B cell (primary cell): ENCODE measurements at regions not wholly inside any gene's neighbourhood (a gene's known extent, or its start where the extent isn't known, plus 50 kb on each side); places are given as distances from the start of the nearest gene placed in this dataset.

Experiments used
- ATAC-seq: fragments of 200-7000 bp; cut with Tn5 transposase; one replicate; pipeline ENCODE4 v1.10.0; 2021; ENCODE audit warnings: low read depth, mild to moderate bottlenecking, moderate number of reproducible peaks, moderate library complexity
- CTCF ChIA-PET: fragments of 350-600 bp; sonication (Branson Sonifier 250); formaldehyde crosslinking; loops from one replicate; lab custom pipeline; 2021; ENCODE audit warnings: antibody characterized with exemption, inconsistent platforms; lab: Charles Lee
- POLR2A ChIA-PET: fragments of 350-600 bp; sonication (Branson Sonifier 250); formaldehyde crosslinking; loops from one replicate; lab custom pipeline; 2021; ENCODE audit warnings: antibody characterized with exemption; lab: Charles Lee
- DNase-seq: peaks from one replicate; pipeline ENCODE4 v3.0.0; 2013
- H2AFZ ChIP-seq: 2 replicates; pipeline ENCODE4 v1.6.1; 2012; ENCODE audit warnings: mild to moderate bottlenecking, low read depth, low read length; ENCODE audit not compliant: insufficient read depth, poor library complexity, severe bottlenecking
- H3K27ac ChIP-seq, 2 donors: 1 replicate in 1 of 2; 2 replicates in 1 of 2; pipeline ENCODE4 v1.5.1; 2012 to 2013; ENCODE audit warnings: low read length in 2 of 2, mild to moderate bottlenecking in 2 of 2, moderate library complexity in 1 of 2
- H3K27me3 ChIP-seq, 4 experiments: fragments of 200-600 bp in 1 of 4; sonication (generic) in 1 of 4; replicated peaks in 1 of 4; 1 replicate in 2 of 4; 2 replicates in 2 of 4; pipeline versions ENCODE4 v1.6.1 to v1.7.0; 2013 to 2016; ENCODE audit warnings: low read length in 3 of 4, mild to moderate bottlenecking in 2 of 4, mixed read lengths in 1 of 4, moderate library complexity in 1 of 4; ENCODE audit not compliant: insufficient read depth in 4 of 4, control insufficient read depth in 3 of 4; ENCODE audit errors: control extremely low read depth in 1 of 4
- H3K36me3 ChIP-seq, 2 experiments: replicated peaks in 1 of 2; 1 replicate in 1 of 2; 2 replicates in 1 of 2; pipeline versions ENCODE4 v1.6.1 to v1.7.1; 2013; ENCODE audit warnings: low read length in 1 of 2; ENCODE audit not compliant: insufficient read depth in 2 of 2, control insufficient read depth in 1 of 2; ENCODE audit errors: control extremely low read depth in 1 of 2, extremely low read depth in 1 of 2
- H3K4me1 ChIP-seq, 2 donors: fragments of 200-600 bp in 1 of 2; sonication (generic) in 1 of 2; 1 replicate in 1 of 2; 2 replicates in 1 of 2; pipeline versions ENCODE4 v1.5.1 to v1.6.1; 2013 to 2017; ENCODE audit warnings: low read length in 2 of 2; ENCODE audit not compliant: control insufficient read depth in 2 of 2, insufficient read depth in 2 of 2
- H3K4me2 ChIP-seq: replicated peaks from 2 replicates; pipeline ENCODE3; 2012; ENCODE audit warnings: mild to moderate bottlenecking, low read depth, low read length; ENCODE audit not compliant: poor library complexity, severe bottlenecking
- H3K4me3 ChIP-seq, 5 experiments: fragments of 200-600 bp in 1 of 5; sonication (generic) in 1 of 5; 1 replicate in 3 of 5; 2 replicates in 2 of 5; pipeline versions ENCODE4 v1.5.1 to v1.7.0; 2011 to 2016; ENCODE audit warnings: low read length in 4 of 5, mild to moderate bottlenecking in 4 of 5, low read depth in 2 of 5, control low read depth in 1 of 5, moderate library complexity in 1 of 5; ENCODE audit not compliant: insufficient read depth in 1 of 5; ENCODE audit errors: control extremely low read depth in 1 of 5, extremely low read depth in 1 of 5
- H3K79me2 ChIP-seq: fragments of 200-600 bp; sonication (generic); one replicate; pipeline ENCODE4 v1.6.0; 2016; ENCODE audit warnings: low read length; ENCODE audit not compliant: control insufficient read depth, insufficient read depth
- H3K9ac ChIP-seq: fragments of 200-600 bp; sonication (generic); 2 replicates; pipeline ENCODE4 v1.6.1; 2017; ENCODE audit warnings: mild to moderate bottlenecking, low read length, moderate library complexity
- H3K9me3 ChIP-seq, 3 donors: one replicate each; pipeline versions ENCODE4 v1.6.1 to v1.7.1; 2013; ENCODE audit warnings: low read length in 2 of 3; ENCODE audit not compliant: control insufficient read depth in 2 of 3, insufficient read depth in 1 of 3; ENCODE audit errors: control extremely low read depth in 1 of 3
- H4K20me1 ChIP-seq: 2 replicates; pipeline ENCODE4 v1.6.0; 2012; ENCODE audit warnings: mild to moderate bottlenecking, low read length; ENCODE audit not compliant: insufficient read depth, control insufficient read depth, poor library complexity, severe bottlenecking
- H3K27ac Mint-ChIP-seq: one replicate; pipeline ENCODE4 v1.8.0; 2021; ENCODE audit warnings: mixed read lengths
- H3K27me3 Mint-ChIP-seq: one replicate; pipeline ENCODE4 v1.8.0; 2021; ENCODE audit warnings: mixed read lengths
- H3K4me1 Mint-ChIP-seq: one replicate; pipeline ENCODE4 v1.8.0; 2021; ENCODE audit warnings: mixed read lengths
- H3K4me3 Mint-ChIP-seq: one replicate; pipeline ENCODE4 v1.8.0; 2021; ENCODE audit warnings: mixed read lengths
- H3K9me3 Mint-ChIP-seq: one replicate; pipeline ENCODE4 v1.8.0; 2022; ENCODE audit warnings: mixed read lengths; ENCODE audit not compliant: insufficient read depth
- EZH2 ChIP-seq: IDR thresholded peaks from 2 replicates; pipeline ENCODE4 v1.6.1; 2012; ENCODE audit warnings: borderline replicate concordance, low read depth, mild to moderate bottlenecking, moderate library complexity, low read length; ENCODE audit not compliant: insufficient read depth, poor library complexity, severe bottlenecking
- WGBS: methylation state at CpG from one replicate; pipeline ENCODE4 v1.1.5; 2013; ENCODE audit warnings: missing lambda C conversion rate; ENCODE audit not compliant: insufficient coverage; 5-methylcytosine and 5-hydroxymethylcytosine counted together
- intact Hi-C: fragments of 100-400 bp; cut with micrococcal nuclease; formaldehyde crosslinking; loops from one replicate; pipeline ENCODE4 v1.10.0; 2022
- TF ChIP-seq, protein P1 (sequence below): fragments of 200-600 bp; IDR thresholded peaks from one replicate; pipeline ENCODE4 v1.8.0; 2022; ENCODE audit warnings: antibody characterized with exemption, mild to moderate bottlenecking

DNA sequence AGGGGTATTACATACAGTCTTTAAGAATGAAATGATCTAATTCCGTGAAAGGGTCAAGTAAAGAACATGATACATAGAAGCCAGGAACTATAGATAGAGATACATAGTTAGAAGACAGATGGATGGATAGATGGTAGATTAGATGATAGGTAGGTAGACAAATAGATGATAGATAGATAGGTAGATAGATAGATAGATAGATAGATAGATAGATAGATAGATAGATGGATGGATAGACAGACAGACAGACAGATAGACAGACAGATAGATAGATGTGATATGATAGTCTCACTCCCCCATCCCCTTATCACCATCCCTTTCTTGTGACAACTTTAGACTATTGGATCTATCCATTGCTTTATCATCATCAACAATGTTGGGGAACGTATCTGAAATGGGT lies 448.2 kb downstream of the METTL4 start:
- Histone ChIP-seq H3K79me2 (no peaks in the 10 kb centered on the region), H2AFZ (no peak overlapping the region), H3K9ac (no peak overlapping the region), H3K27me3 (no peaks in the 10 kb centered on the region), H3K4me2 (no peak overlapping the region), H4K20me1 (no peaks in the 10 kb centered on the region), H3K27ac (no peak overlapping the region), H3K36me3 (no peaks in the 10 kb centered on the region), H3K9me3 (no peaks in the 10 kb centered on the region), H3K4me3 (no peak overlapping the region), H3K4me1 (no peaks in the 10 kb centered on the region)
- ChIA-PET POLR2A (no interaction called here), CTCF (no interaction called here)
- H3K27ac Mint-ChIP-seq = no peak overlapping the region
- no peaks in the 10 kb centered on the region for H3K4me1 Mint-ChIP-seq
- peaks cover 9% of the 10 kb centered on the region for H3K27me3 Mint-ChIP-seq
- DNase-seq (no peak), ATAC-seq (no peak)
- WGBS = 87% methylated on average over 2 of the region's 2 CpGs
- H3K9me3 Mint-ChIP-seq = no peaks in the 10 kb centered on the region
- TF ChIP-seq, protein P1, sequence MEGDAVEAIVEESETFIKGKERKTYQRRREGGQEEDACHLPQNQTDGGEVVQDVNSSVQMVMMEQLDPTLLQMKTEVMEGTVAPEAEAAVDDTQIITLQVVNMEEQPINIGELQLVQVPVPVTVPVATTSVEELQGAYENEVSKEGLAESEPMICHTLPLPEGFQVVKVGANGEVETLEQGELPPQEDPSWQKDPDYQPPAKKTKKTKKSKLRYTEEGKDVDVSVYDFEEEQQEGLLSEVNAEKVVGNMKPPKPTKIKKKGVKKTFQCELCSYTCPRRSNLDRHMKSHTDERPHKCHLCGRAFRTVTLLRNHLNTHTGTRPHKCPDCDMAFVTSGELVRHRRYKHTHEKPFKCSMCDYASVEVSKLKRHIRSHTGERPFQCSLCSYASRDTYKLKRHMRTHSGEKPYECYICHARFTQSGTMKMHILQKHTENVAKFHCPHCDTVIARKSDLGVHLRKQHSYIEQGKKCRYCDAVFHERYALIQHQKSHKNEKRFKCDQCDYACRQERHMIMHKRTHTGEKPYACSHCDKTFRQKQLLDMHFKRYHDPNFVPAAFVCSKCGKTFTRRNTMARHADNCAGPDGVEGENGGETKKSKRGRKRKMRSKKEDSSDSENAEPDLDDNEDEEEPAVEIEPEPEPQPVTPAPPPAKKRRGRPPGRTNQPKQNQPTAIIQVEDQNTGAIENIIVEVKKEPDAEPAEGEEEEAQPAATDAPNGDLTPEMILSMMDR = no peak
- TF ChIP-seq EZH2 = no peak
- intact Hi-C loops = no loop called here
- H3K4me3 Mint-ChIP-seq = no peak overlapping the region

- intact Hi-C loops = no loop called here
- H3K4me3 ChIP-seq = no peak overlapping the region
- no peak for ATAC-seq
- Mint-ChIP-seq H3K4me3 (no peak overlapping the region), H3K9me3 (no peaks in the 10 kb centered on the region), H3K4me1 (no peaks in the 10 kb centered on the region), H3K27me3 (peaks cover 18% of the 10 kb centered on the region), H3K27ac (no peak overlapping the region)
- H4K20me1 ChIP-seq = no peaks in the 10 kb centered on the region
- H3K9ac ChIP-seq = no peak overlapping the region
- no peak overlapping the region for H2AFZ ChIP-seq
- no peak overlapping the region for H3K27ac ChIP-seq
- H3K36me3 ChIP-seq = no peaks in the 10 kb centered on the region
- no peak overlapping the region for H3K4me2 ChIP-seq
- no peak for DNase-seq
- no peaks in the 10 kb centered on the region for H3K9me3 ChIP-seq
- TF ChIP-seq, protein P1 = no peak
- TF ChIP-seq EZH2 = no peak
- H3K79me2 ChIP-seq = no peaks in the 10 kb centered on the region
- H3K27me3 ChIP-seq = no peaks in the 10 kb centered on the region
- no peaks in the 10 kb centered on the region for H3K4me1 ChIP-seq
- ChIA-PET CTCF (no interaction called here), POLR2A (no interaction called here)
These were observed 436.9 kb downstream of the METTL4 start for GRCh38 chr18:2134364-2134763.
